ENCODE measurements at regions not wholly inside any gene's neighbourhood (a gene's known extent, or its start where the extent isn't known, plus 50 kb on each side); places are given as distances from the start of the nearest gene placed in this dataset.

DNA sequence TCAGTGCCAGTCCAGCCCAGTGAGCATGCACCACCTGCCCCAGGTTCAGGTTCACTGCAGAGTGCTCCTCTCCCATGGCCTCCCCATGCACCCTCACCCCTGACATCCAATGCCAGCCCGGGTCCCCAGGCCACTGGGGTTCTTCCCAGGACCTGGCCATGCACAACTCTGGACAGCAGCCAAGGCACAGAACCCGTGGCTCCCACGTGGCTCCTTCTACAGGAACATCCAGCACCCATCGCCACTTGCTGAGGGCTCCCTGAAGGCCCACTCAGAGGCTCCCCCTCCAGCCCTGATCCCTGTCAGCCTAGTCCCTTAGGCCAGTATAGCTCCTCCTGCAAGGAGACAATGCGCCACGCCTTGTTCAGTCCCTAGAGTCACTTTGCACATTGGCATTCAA, 110.8 kb downstream of the IRX2 start:
- TF ChIP-seq GATA2 (IDR thresholded peaks at IDR 0.05; ENCODE audit: insufficient read depth, insufficient read length, low read depth, low read length) (no peak), EZH2 (IDR thresholded peaks at IDR 0.05; ENCODE audit: borderline replicate concordance, low read depth, low read length, severe bottlenecking) (no peak)
- TF ChIP-seq, protein P1, sequence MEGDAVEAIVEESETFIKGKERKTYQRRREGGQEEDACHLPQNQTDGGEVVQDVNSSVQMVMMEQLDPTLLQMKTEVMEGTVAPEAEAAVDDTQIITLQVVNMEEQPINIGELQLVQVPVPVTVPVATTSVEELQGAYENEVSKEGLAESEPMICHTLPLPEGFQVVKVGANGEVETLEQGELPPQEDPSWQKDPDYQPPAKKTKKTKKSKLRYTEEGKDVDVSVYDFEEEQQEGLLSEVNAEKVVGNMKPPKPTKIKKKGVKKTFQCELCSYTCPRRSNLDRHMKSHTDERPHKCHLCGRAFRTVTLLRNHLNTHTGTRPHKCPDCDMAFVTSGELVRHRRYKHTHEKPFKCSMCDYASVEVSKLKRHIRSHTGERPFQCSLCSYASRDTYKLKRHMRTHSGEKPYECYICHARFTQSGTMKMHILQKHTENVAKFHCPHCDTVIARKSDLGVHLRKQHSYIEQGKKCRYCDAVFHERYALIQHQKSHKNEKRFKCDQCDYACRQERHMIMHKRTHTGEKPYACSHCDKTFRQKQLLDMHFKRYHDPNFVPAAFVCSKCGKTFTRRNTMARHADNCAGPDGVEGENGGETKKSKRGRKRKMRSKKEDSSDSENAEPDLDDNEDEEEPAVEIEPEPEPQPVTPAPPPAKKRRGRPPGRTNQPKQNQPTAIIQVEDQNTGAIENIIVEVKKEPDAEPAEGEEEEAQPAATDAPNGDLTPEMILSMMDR (IDR thresholded peaks at IDR 0.05; ENCODE audit: extremely low read depth in 1 of 2, insufficient read depth in 1 of 2, low read depth in 1 of 2, low read length in 2 of 2), result no peak

All from endothelial cell of umbilical vein (primary cell).